KMS-11 (cell line): ENCODE measurements at regions not wholly inside any gene's neighbourhood (a gene's known extent, or its start where the extent isn't known, plus 50 kb on each side); places are given as distances from the start of the nearest gene placed in this dataset.

Experiments
- H2AFZ ChIP-seq: fragments of 200-600 bp; sonication (generic); 2 replicates; pipeline ENCODE4 v1.6.1; 2016; ENCODE audit warnings: antibody characterized with exemption, mixed run types, low read depth
- H3K27ac ChIP-seq: fragments of 200-600 bp; sonication (generic); 2 replicates; pipeline ENCODE4 v1.6.1; 2016; ENCODE audit warnings: mild to moderate bottlenecking, mixed run types
- H3K27me3 ChIP-seq: fragments of 200-600 bp; sonication (generic); 2 replicates; pipeline ENCODE4 v1.6.1; 2017; ENCODE audit warnings: mild to moderate bottlenecking, low read depth, mixed run types, moderate library complexity; ENCODE audit not compliant: insufficient read depth
- H3K36me3 ChIP-seq: fragments of 200-600 bp; sonication (generic); 2 replicates; pipeline ENCODE4 v1.6.1; 2017; ENCODE audit warnings: mild to moderate bottlenecking, mixed run types; ENCODE audit not compliant: insufficient read depth
- H3K4me1 ChIP-seq: fragments of 200-600 bp; sonication (generic); 2 replicates; pipeline ENCODE4 v1.6.1; 2016; ENCODE audit warnings: mild to moderate bottlenecking, low read depth, mixed run types; ENCODE audit not compliant: poor library complexity, severe bottlenecking
- H3K4me2 ChIP-seq: fragments of 200-600 bp; sonication (generic); 2 replicates; pipeline ENCODE4 v1.7.0; 2016; ENCODE audit warnings: mild to moderate bottlenecking, mixed run types
- H3K4me3 ChIP-seq: fragments of 200-600 bp; sonication (generic); IDR thresholded peaks from 2 replicates; pipeline ENCODE4 v1.6.1; 2017; ENCODE audit warnings: low read depth, low read length, mixed read lengths; ENCODE audit not compliant: insufficient read depth
- H3K79me2 ChIP-seq: fragments of 200-600 bp; sonication (generic); 2 replicates; pipeline ENCODE4 v1.6.1; 2016; ENCODE audit warnings: low read depth, mixed run types; ENCODE audit not compliant: insufficient read depth
- H3K9ac ChIP-seq: fragments of 200-600 bp; sonication (generic); 2 replicates; pipeline ENCODE4 v1.6.1; 2016; ENCODE audit warnings: mild to moderate bottlenecking, mixed run types
- H4K20me1 ChIP-seq: fragments of 200-600 bp; sonication (generic); 2 replicates; pipeline ENCODE4 v1.6.1; 2016; ENCODE audit warnings: mild to moderate bottlenecking, mixed run types; ENCODE audit not compliant: insufficient read depth
- TF ChIP-seq, protein P1 (sequence below): fragments of 200-600 bp; sonication (generic); conservative IDR thresholded peaks from 2 replicates; pipeline ENCODE4 v1.6.1; 2017; ENCODE audit warnings: low read depth, mild to moderate bottlenecking, antibody characterized with exemption, low read length, moderate library complexity, mixed read lengths

- Histone ChIP-seq H3K4me1 (no peaks in the 10 kb centered on the region), H3K27ac (no peak overlapping the region), H2AFZ (no peak overlapping the region), H3K4me2 (no peak overlapping the region), H4K20me1 (no peaks in the 10 kb centered on the region), H3K36me3 (no peaks in the 10 kb centered on the region), H3K79me2 (no peaks in the 10 kb centered on the region), H3K9ac (no peak overlapping the region), H3K27me3 (no peaks in the 10 kb centered on the region), H3K4me3 (no peak overlapping the region)
- TF ChIP-seq, protein P1, sequence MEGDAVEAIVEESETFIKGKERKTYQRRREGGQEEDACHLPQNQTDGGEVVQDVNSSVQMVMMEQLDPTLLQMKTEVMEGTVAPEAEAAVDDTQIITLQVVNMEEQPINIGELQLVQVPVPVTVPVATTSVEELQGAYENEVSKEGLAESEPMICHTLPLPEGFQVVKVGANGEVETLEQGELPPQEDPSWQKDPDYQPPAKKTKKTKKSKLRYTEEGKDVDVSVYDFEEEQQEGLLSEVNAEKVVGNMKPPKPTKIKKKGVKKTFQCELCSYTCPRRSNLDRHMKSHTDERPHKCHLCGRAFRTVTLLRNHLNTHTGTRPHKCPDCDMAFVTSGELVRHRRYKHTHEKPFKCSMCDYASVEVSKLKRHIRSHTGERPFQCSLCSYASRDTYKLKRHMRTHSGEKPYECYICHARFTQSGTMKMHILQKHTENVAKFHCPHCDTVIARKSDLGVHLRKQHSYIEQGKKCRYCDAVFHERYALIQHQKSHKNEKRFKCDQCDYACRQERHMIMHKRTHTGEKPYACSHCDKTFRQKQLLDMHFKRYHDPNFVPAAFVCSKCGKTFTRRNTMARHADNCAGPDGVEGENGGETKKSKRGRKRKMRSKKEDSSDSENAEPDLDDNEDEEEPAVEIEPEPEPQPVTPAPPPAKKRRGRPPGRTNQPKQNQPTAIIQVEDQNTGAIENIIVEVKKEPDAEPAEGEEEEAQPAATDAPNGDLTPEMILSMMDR: no peak
Observed at GRCh38 chr2:120477831-120478481, 132.0 kb downstream of the INHBB start.

GRCh38 chr2:120480346-120480902 is 134.5 kb downstream of the INHBB start:
- H3K27me3 ChIP-seq: no peaks in the 10 kb centered on the region
- H3K27ac ChIP-seq: no peak overlapping the region
- no peak overlapping the region for H2AFZ ChIP-seq
- H3K4me2 ChIP-seq: no peak overlapping the region
- no peak overlapping the region for H3K9ac ChIP-seq
- TF ChIP-seq, protein P1: no peak
- no peaks in the 10 kb centered on the region for H3K4me1 ChIP-seq
- H3K36me3 ChIP-seq: no peaks in the 10 kb centered on the region
- H3K79me2 ChIP-seq: no peaks in the 10 kb centered on the region
- no peak overlapping the region for H3K4me3 ChIP-seq
- H4K20me1 ChIP-seq: no peaks in the 10 kb centered on the region

DNA sequence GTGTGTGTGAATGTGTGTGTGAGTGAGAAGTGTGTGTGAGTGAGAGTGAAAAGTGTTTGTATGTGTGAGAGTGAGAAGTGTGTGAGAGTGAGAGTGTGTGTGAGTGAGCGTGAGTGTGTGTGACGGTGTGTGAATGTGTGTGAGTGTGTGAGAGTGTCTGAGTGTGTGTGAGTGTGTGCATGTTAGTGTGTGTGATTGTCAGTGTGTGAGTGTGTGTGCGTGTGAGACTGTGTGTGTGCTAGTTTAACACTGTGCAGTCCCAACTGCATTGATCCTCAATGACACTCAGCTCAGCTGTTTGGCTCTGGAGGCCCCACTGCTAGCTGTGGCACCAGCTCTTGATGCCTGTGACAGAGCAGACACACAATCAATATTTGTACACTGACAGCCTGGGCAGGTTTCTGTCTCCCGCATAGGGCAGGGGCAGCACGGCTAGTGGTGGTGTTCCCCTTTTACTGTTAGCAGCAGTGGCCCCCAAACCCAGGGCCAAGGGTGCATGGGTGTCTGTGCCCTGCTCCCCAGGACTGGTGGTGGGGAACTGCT is 135.0 kb downstream of the INHBB start:
- Histone ChIP-seq H3K27ac (no peak overlapping the region), H3K4me2 (no peak overlapping the region), H3K79me2 (no peaks in the 10 kb centered on the region), H4K20me1 (no peaks in the 10 kb centered on the region), H3K36me3 (no peaks in the 10 kb centered on the region), H2AFZ (no peak overlapping the region), H3K9ac (no peak overlapping the region), H3K4me1 (no peaks in the 10 kb centered on the region), H3K27me3 (no peaks in the 10 kb centered on the region), H3K4me3 (no peak overlapping the region)
- TF ChIP-seq, protein P1: no peak

DNA sequence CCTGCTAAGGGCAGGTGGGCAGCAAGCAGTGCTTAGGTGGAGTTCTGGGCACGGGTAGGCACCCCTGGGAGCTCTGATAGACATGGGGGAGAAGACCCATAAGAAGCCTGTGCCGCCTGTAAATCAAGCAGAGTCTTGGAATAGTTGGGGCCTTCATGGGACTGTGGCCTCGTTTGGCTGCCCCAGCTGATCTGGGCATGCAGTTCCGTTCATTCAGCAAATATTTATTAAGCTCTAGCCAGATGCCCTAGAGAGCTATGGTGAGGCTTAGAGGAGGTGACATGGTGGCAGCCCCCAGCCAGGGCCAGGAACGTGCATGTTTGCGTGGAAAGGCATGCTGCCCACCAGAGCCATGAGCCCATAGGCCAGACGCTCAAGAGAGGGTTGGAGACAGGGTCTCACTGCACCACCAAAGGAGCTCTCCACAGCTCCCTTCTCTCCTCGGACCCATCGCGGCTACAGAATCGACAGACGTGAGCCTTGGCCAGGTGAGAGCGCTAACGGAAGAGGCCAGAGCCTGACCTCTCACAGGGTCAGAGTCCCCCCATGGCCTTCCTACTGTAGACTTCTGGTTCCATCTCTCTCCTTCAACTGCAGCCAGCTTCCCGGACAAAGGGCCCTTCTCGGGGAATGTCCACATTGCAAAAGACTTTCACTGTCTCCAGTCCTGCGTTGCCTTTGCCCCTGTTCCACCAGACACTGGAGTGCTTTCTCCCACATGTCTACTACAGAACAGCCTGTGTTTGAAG is 135.7 kb downstream of the INHBB start:
- Histone ChIP-seq H3K4me3 (no peak overlapping the region), H3K4me2 (no peak overlapping the region), H3K9ac (no peak overlapping the region), H4K20me1 (no peaks in the 10 kb centered on the region), H3K27ac (no peak overlapping the region), H3K27me3 (no peaks in the 10 kb centered on the region), H2AFZ (no peak overlapping the region), H3K79me2 (no peaks in the 10 kb centered on the region), H3K36me3 (no peaks in the 10 kb centered on the region), H3K4me1 (no peaks in the 10 kb centered on the region)
- TF ChIP-seq, protein P1: no peak
